Transverse colon (tissue), 3 donors: ENCODE measurements at regions not wholly inside any gene's neighbourhood (a gene's known extent, or its start where the extent isn't known, plus 50 kb on each side); places are given as distances from the start of the nearest gene placed in this dataset.
"Not testable (repeated sequence)": the region's sequence is repeated elsewhere in the genome, so short reads cannot be mapped to it uniquely, and the experiment has no call there.

ENCODE experiments used
- CTCF ChIP-seq, 5 experiments: fragments of 200-600 bp in 3 of 5; fragments of 450-650 bp in 2 of 5; sonication (generic) in 3 of 5; IDR thresholded peaks; 1 replicate in 2 of 5; 2 replicates in 3 of 5; pipeline ENCODE4 v1.5.1; 2016 to 2017; ENCODE audit warnings: antibody characterized with exemption in 5 of 5, inconsistent platforms in 3 of 5, mild to moderate bottlenecking in 2 of 5, moderate library complexity in 1 of 5
- EP300 ChIP-seq: sonication (generic); formaldehyde crosslinking; IDR thresholded peaks from one replicate; pipeline ENCODE4 v1.6.1; 2017; ENCODE audit warnings: antibody characterized with exemption, low read depth

DNA sequence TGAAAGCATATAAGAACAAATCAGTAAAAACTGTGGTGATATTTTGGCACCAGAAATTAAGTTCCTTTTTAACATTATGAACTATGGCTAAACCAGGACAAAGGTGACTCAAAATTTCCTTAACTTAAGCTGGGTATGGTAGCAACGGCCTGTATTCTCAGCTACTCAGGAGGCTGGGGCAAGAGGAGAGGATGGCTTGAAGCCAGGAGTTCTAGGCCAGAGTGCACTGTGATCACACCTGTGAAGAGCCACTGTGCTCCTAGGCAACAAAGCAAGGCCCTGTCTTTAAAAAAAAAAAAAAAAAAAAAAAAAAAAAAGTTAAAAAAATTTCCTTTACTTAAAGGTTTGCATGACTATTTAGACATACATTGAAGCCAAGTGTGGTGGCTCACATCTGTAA lies 327.5 kb downstream of the GOLGA6L6 start:
- TF ChIP-seq EP300; CTCF (IDR thresholded peaks at IDR 0.05): not testable (repeated sequence)
